Caco-2 (cell line): ENCODE measurements at regions not wholly inside any gene's neighbourhood (a gene's known extent, or its start where the extent isn't known, plus 50 kb on each side); places are given as distances from the start of the nearest gene placed in this dataset.

Source experiments
- BruUV-seq: library from RNA; stranded (reverse); fragments of 400-500 nt; replicated peaks from 2 replicates; lab custom pipeline; 2021; lab: Mats Ljungman, UMichigan
- CTCF ChIA-PET: fragments of 300-600 bp; sonication (Branson Sonifier 250); formaldehyde crosslinking; loops from one replicate; lab custom pipeline; 2022; ENCODE audit warnings: antibody characterized with exemption; lab: Charles Lee
- POLR2A ChIA-PET: fragments of 300-600 bp; sonication (Branson Sonifier 250); formaldehyde crosslinking; loops from one replicate; lab custom pipeline; 2022; ENCODE audit warnings: antibody characterized with exemption; lab: Charles Lee
- DNase-seq, 2 experiments: peaks; one replicate each; pipeline versions ENCODE4 v3.0.0 to v3.0.0-alpha.2; 2020 to 2022
- H3K27me3 ChIP-seq: replicated peaks from 2 replicates; pipeline ENCODE4 v1.6.0; 2011; ENCODE audit warnings: low read length; ENCODE audit not compliant: control insufficient read depth, insufficient read depth
- H3K36me3 ChIP-seq: 2 replicates; pipeline ENCODE4 v1.5.1; 2011; ENCODE audit warnings: low read length; ENCODE audit not compliant: control insufficient read depth, insufficient read depth
- H3K4me1 ChIP-seq: fragments of 250-450 bp; sonication (Bioruptor Pico); 2 replicates; pipeline ENCODE4 v1.5.1; 2020; ENCODE audit warnings: mild to moderate bottlenecking
- H3K4me3 ChIP-seq: 2 replicates; pipeline ENCODE4 v1.5.1; 2011; ENCODE audit warnings: low read depth, mild to moderate bottlenecking, control low read depth, low read length
- H3K9me3 ChIP-seq: fragments of 250-450 bp; sonication (Bioruptor Pico); 2 replicates; pipeline ENCODE4 v1.5.1; 2020; ENCODE audit warnings: mild to moderate bottlenecking, moderate library complexity
- H3K27ac Mint-ChIP-seq: one replicate; pipeline ENCODE4 v1.8.0; 2022; ENCODE audit warnings: mixed read lengths; ENCODE audit not compliant: unreplicated experiment
- H3K27me3 Mint-ChIP-seq: one replicate; pipeline ENCODE4 v1.8.0; 2022; ENCODE audit warnings: mixed read lengths; ENCODE audit not compliant: insufficient read depth, unreplicated experiment
- H3K36me3 Mint-ChIP-seq: one replicate; pipeline ENCODE4 v1.8.0; 2022; ENCODE audit warnings: mild to moderate bottlenecking, mixed read lengths; ENCODE audit not compliant: insufficient read depth, unreplicated experiment
- H3K4me1 Mint-ChIP-seq: one replicate; pipeline ENCODE4 v1.8.0; 2022; ENCODE audit warnings: low read depth, mixed read lengths; ENCODE audit not compliant: unreplicated experiment
- H3K4me3 Mint-ChIP-seq: one replicate; pipeline ENCODE4 v1.8.0; 2022; ENCODE audit warnings: mild to moderate bottlenecking, moderate library complexity, mixed read lengths; ENCODE audit not compliant: unreplicated experiment
- H3K9me3 Mint-ChIP-seq: one replicate; pipeline ENCODE4 v1.8.0; 2022; ENCODE audit warnings: mixed read lengths; ENCODE audit not compliant: unreplicated experiment
- CTCF ChIP-seq, 2 experiments: fragments of 200-600 bp in 1 of 2; IDR thresholded peaks; 1 replicate in 1 of 2; 2 replicates in 1 of 2; pipeline versions ENCODE4 v1.5.1 to v1.8.0; 2011 to 2022; ENCODE audit warnings: antibody characterized with exemption in 1 of 2, control low read depth in 1 of 2, inconsistent platforms in 1 of 2, low read depth in 1 of 2, low read length in 1 of 2, mild to moderate bottlenecking in 1 of 2, moderate library complexity in 1 of 2; ENCODE audit not compliant: insufficient read depth in 1 of 2, severe bottlenecking in 1 of 2, unreplicated experiment in 1 of 2
- intact Hi-C: fragments of 100-400 bp; cut with micrococcal nuclease; formaldehyde crosslinking; loops from one replicate; pipeline ENCODE4 v1.10.0; 2022; ENCODE audit not compliant: unreplicated experiment

- peaks cover 8% of the 10 kb centered on the region; the same call in 1 of the 2 replicates for H3K9me3 ChIP-seq
- DNase-seq: no peak
- H3K27ac Mint-ChIP-seq: no peak overlapping the region
- no peaks in the 10 kb centered on the region for H3K4me1 ChIP-seq
- POLR2A ChIA-PET: no interaction called here
- H3K27me3 ChIP-seq: no peaks in the 10 kb centered on the region
- TF ChIP-seq CTCF (IDR thresholded peaks at IDR 0.05; ENCODE audit: insufficient read depth in 1 of 2, low read depth in 1 of 2, low read length in 1 of 2, severe bottlenecking in 1 of 2, unreplicated experiment in 1 of 2): no peak
- H3K36me3 ChIP-seq: no peaks in the 10 kb centered on the region
- intact Hi-C loops: no loop called here
- H3K4me3 Mint-ChIP-seq: no peak overlapping the region
- CTCF ChIA-PET: no interaction called here
- H3K36me3 Mint-ChIP-seq: no peaks in the 10 kb centered on the region
- H3K9me3 Mint-ChIP-seq: peaks cover 16% of the 10 kb centered on the region
- no peak overlapping the region for H3K4me3 ChIP-seq
- BruUV-seq: no TSS peak
- H3K4me1 Mint-ChIP-seq: no peaks in the 10 kb centered on the region
- peaks cover 3% of the 10 kb centered on the region for H3K27me3 Mint-ChIP-seq
Measured at GRCh38 chr14:85714069-85714468, 184.1 kb downstream of the FLRT2 start.

GRCh38 chr14:85711620-85712019 is 181.7 kb downstream of the FLRT2 start:
- Mint-ChIP-seq H3K27ac (no peak overlapping the region), H3K36me3 (no peaks in the 10 kb centered on the region), H3K9me3 (no peaks in the 10 kb centered on the region), H3K4me1 (no peaks in the 10 kb centered on the region), H3K4me3 (no peak overlapping the region), H3K27me3 (peaks cover 3% of the 10 kb centered on the region)
- ChIA-PET CTCF (no interaction called here), POLR2A (no interaction called here)
- BruUV-seq: no TSS peak
- Histone ChIP-seq H3K36me3 (no peaks in the 10 kb centered on the region), H3K9me3 (no peaks in the 10 kb centered on the region), H3K4me1 (no peaks in the 10 kb centered on the region), H3K4me3 (no peak overlapping the region), H3K27me3 (no peaks in the 10 kb centered on the region)
- intact Hi-C loops: no loop called here
- DNase-seq: no peak
- TF ChIP-seq CTCF (IDR thresholded peaks at IDR 0.05; ENCODE audit: insufficient read depth in 1 of 2, low read depth in 1 of 2, low read length in 1 of 2, severe bottlenecking in 1 of 2, unreplicated experiment in 1 of 2): no peak
